Retina (tissue), 1 donor: ENCODE measurements at regions not wholly inside any gene's neighbourhood (a gene's known extent, or its start where the extent isn't known, plus 50 kb on each side); places are given as distances from the start of the nearest gene placed in this dataset.

Experiments used
- DNase-seq: peaks from one replicate; pipeline ENCODE4 v3.0.0-alpha.2; 2016

DNA sequence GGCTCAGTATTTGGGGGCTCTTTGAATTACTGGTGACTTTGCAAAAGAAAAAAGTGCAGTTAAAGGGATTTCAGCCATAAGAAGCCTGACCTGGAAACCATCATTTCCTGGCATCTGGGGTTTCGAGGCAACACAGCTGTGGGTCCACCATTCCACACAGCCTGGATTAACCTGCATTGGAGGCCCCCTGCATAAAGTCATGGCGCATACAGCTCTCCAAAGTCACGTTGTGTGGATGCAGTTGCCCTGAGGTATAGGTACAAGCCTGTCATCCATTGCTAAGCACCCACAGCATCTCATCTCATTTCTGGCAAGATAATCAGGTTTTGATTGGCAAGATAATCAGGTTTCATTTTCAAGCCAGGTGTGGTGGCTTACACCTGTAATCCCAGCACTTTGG, 54.5 kb upstream of the TAGAP start:
- DNase-seq: no peak

DNA sequence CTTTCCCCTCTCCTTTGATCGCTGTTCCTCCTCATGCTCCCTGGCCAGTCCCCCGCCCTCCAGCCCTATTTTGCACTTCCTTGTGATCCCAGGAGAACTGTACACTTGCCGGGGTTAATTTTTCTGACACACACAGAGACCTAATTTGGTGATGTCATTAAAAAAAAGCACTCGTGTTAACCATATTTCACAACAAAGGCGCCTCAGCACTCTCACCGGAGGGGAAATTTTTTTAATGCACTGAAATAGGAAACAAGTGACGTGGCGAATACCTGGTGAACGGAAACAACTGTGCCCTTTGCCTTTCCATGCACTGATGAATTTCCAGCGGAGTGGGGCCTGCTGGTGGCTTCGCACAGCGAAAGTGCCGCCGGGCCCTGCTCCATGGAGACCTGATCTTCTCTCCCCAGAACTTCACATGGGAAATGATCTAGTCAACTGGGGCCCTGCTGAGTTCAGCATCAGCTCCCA, 53.9 kb upstream of the TAGAP start:
- DNase-seq: peak; percentile 53

GRCh38 chr6:159097256-159097655, 52.5 kb upstream of the TAGAP start:
- DNase-seq: no peak

DNA sequence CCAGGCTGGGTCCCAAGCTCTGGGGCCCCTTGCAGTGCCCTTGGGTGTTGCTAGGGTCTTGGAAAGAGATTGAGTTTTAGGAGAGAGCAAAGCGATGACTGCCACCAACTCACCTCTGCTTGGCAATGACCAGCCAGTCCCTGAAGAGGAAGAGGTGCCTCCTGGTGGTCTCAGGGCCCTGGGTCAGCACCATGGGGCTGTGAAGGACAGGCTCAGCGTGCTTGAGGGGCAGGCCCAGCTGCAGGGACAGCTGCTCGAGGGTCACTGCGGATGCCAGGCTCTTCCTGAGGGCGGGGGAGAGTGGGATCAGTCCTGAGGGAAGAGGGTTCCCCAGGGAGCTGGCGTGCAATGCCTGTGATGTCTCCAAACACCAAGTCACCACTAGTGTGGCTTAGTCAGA, 50.8 kb upstream of the TAGAP start:
- no peak for DNase-seq

DNA sequence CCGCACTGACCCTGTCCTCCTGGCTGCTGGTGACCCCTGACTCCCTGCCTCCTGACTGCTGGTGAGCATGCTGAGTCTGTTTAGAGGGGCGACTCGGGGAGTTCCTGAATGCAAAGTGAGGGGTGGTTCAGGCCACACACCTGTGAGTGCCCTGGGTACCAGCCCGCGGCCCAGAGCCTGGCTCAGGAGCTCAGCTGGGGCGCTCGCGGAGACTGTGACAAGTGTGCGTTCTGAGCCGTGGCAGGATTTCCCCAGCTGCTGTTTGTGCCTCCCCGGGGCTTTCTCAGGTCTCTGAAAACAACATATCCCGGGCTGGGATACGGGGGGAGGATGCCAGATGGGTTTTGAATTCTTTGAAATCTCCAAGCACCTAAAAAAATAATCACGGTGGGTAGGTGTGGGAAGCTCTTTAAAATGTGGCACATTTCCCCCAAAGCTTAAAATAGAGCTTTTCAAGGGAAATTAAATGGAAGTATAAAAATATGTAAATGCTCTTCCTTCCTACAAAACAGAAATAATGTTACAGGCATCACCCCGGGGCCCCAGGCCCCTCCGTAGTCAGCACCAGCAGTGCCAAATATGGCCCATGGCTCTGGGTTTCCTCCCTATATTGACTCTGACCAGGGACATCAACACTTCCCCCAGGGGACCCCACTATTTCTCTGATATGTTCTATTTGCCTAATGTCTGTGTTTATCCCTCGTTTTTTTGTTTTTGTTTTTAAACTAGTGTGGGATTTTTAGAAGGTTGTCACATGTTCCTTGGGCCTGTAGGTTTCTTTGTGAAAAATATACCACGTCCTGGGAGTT, 49.9 kb upstream of the TAGAP start:
- no peak for DNase-seq
